GM19328 (cell line): ENCODE measurements at regions not wholly inside any gene's neighbourhood (a gene's known extent, or its start where the extent isn't known, plus 50 kb on each side); places are given as distances from the start of the nearest gene placed in this dataset.

Experiments used
- ATAC-seq: cut with Tn5 transposase; IDR thresholded peaks from one replicate; pipeline ENCODE4 v1.9.1; 2021; ENCODE audit warnings: mild to moderate bottlenecking, moderate library complexity; ENCODE audit not compliant: unreplicated experiment

- ATAC-seq: no peak
Observed at GRCh38 chr10:43809211-43809930, 160.7 kb upstream of the ZNF32 start.

- no peak for ATAC-seq
Observed at GRCh38 chr10:43808136-43808535, 159.5 kb upstream of the ZNF32 start.

- no peak for ATAC-seq
Observed at GRCh38 chr10:43806831-43807640, 158.4 kb upstream of the ZNF32 start.

- no peak for ATAC-seq
Observed at GRCh38 chr10:43803791-43804190, 155.1 kb upstream of the ZNF32 start.

- no peak for ATAC-seq
Observed at GRCh38 chr10:43802988-43803696, 154.5 kb upstream of the ZNF32 start.

- ATAC-seq: no peak
Observed at GRCh38 chr10:43801626-43802025, 152.9 kb upstream of the ZNF32 start.

GRCh38 chr10:43801140-43801539 is 152.5 kb upstream of the ZNF32 start:
- ATAC-seq: no peak

GRCh38 chr10:43796781-43797180 is 148.1 kb upstream of the ZNF32 start:
- no peak for ATAC-seq

GRCh38 chr10:43795639-43796038 is 147.0 kb upstream of the ZNF32 start:
- no peak for ATAC-seq

- ATAC-seq: no peak
Observed at GRCh38 chr10:43795093-43795492, 146.4 kb upstream of the ZNF32 start.

GRCh38 chr10:43794181-43794815 is 145.6 kb upstream of the ZNF32 start:
- no peak for ATAC-seq

- no peak for ATAC-seq
Observed at GRCh38 chr10:43793704-43794103, 145.0 kb upstream of the ZNF32 start.

- no peak for ATAC-seq
Observed at GRCh38 chr10:43790147-43790546, 141.5 kb upstream of the ZNF32 start.

GRCh38 chr10:43785252-43785651 is 136.6 kb upstream of the ZNF32 start:
- ATAC-seq: no peak

GRCh38 chr10:43782814-43783213 is 134.1 kb upstream of the ZNF32 start:
- ATAC-seq: no peak

- ATAC-seq: no peak
Observed at GRCh38 chr10:43781480-43782361, 133.0 kb upstream of the ZNF32 start.

GRCh38 chr10:43778571-43778970 is 129.9 kb upstream of the ZNF32 start:
- ATAC-seq: no peak

GRCh38 chr10:43775384-43775783 is 126.7 kb upstream of the ZNF32 start:
- no peak for ATAC-seq

- ATAC-seq: no peak
Observed at GRCh38 chr10:43774234-43774769, 125.6 kb upstream of the ZNF32 start.

GRCh38 chr10:43773736-43774135 is 125.1 kb upstream of the ZNF32 start:
- ATAC-seq: no peak
